ENCODE measurements at regions not wholly inside any gene's neighbourhood (a gene's known extent, or its start where the extent isn't known, plus 50 kb on each side); places are given as distances from the start of the nearest gene placed in this dataset.

- TF ChIP-seq, protein P1, sequence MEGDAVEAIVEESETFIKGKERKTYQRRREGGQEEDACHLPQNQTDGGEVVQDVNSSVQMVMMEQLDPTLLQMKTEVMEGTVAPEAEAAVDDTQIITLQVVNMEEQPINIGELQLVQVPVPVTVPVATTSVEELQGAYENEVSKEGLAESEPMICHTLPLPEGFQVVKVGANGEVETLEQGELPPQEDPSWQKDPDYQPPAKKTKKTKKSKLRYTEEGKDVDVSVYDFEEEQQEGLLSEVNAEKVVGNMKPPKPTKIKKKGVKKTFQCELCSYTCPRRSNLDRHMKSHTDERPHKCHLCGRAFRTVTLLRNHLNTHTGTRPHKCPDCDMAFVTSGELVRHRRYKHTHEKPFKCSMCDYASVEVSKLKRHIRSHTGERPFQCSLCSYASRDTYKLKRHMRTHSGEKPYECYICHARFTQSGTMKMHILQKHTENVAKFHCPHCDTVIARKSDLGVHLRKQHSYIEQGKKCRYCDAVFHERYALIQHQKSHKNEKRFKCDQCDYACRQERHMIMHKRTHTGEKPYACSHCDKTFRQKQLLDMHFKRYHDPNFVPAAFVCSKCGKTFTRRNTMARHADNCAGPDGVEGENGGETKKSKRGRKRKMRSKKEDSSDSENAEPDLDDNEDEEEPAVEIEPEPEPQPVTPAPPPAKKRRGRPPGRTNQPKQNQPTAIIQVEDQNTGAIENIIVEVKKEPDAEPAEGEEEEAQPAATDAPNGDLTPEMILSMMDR (IDR thresholded peaks at IDR 0.05; ENCODE audit: borderline replicate concordance, insufficient read depth, low read depth, low read length): no peak
- H3K4me3 ChIP-seq (ENCODE audit: low read depth, low read length): no peak overlapping the region
These were observed 295.0 kb upstream of the NR3C2 start for GRCh38 chr4:148737061-148737770.

- TF ChIP-seq, protein P1 (IDR thresholded peaks at IDR 0.05; ENCODE audit: borderline replicate concordance, insufficient read depth, low read depth, low read length): no peak
- no peak overlapping the region for H3K4me3 ChIP-seq (ENCODE audit: low read depth, low read length)
These were observed 293.4 kb upstream of the NR3C2 start for GRCh38 chr4:148735432-148736155.

- TF ChIP-seq, protein P1 (IDR thresholded peaks at IDR 0.05; ENCODE audit: borderline replicate concordance, insufficient read depth, low read depth, low read length): no peak
- no peak overlapping the region for H3K4me3 ChIP-seq (ENCODE audit: low read depth, low read length)
These were observed 288.6 kb upstream of the NR3C2 start for GRCh38 chr4:148730766-148731165.

GRCh38 chr4:148730082-148730640, 287.9 kb upstream of the NR3C2 start:
- no peak overlapping the region for H3K4me3 ChIP-seq (ENCODE audit: low read depth, low read length)
- TF ChIP-seq, protein P1 (IDR thresholded peaks at IDR 0.05; ENCODE audit: borderline replicate concordance, insufficient read depth, low read depth, low read length): no peak

DNA sequence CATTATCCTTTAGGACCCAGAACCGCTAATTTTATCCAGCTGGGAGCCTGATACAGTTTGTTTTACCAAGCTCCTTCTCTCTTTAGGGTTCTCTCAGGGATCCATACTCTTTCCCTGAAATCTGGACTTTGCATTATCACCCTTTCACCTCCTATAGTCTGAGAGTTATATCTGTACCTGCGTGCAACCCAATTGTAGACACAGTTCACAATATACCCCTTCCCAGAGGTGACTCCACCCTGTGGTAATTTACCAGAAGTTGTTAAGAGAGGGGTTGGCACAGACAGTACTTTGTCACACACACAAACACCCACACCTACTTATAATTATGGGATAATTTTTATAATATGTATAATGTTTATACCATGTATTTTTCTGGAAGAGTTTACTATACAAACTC, 275.8 kb upstream of the NR3C2 start:
- no peak overlapping the region for H3K4me3 ChIP-seq (ENCODE audit: low read depth, low read length)
- TF ChIP-seq, protein P1 (IDR thresholded peaks at IDR 0.05; ENCODE audit: borderline replicate concordance, insufficient read depth, low read depth, low read length): no peak

- TF ChIP-seq, protein P1 (IDR thresholded peaks at IDR 0.05; ENCODE audit: borderline replicate concordance, insufficient read depth, low read depth, low read length): no peak
These were observed 274.3 kb upstream of the NR3C2 start for GRCh38 chr4:148716431-148717052.

More at GRCh38 chr4:148716431-148717052, 274.3 kb upstream of the NR3C2 start:
- no peak overlapping the region for H3K4me3 ChIP-seq (ENCODE audit: low read depth, low read length)
